H1 (cell line): ENCODE measurements at regions not wholly inside any gene's neighbourhood (a gene's known extent, or its start where the extent isn't known, plus 50 kb on each side); places are given as distances from the start of the nearest gene placed in this dataset.

Experiments
- CTCF ChIA-PET: fragments of 300-600 bp; sonication (Branson Sonifier 250); formaldehyde crosslinking; loops from one replicate; lab custom pipeline; 2021; ENCODE audit not compliant: partially characterized antibody; lab: Charles Lee
- POLR2A ChIA-PET: fragments of 300-600 bp; sonication (Branson Sonifier 250); formaldehyde crosslinking; loops from one replicate; lab custom pipeline; 2021; ENCODE audit warnings: inconsistent platforms; ENCODE audit not compliant: partially characterized antibody; lab: Charles Lee
- DNase-seq, 2 experiments: peaks; one replicate each; pipeline versions ENCODE4 v3.0.0 to v3.0.0-alpha.2; 2010 to 2022; ENCODE audit warnings: low spot score in 2 of 2, low read depth in 1 of 2, mixed read lengths in 1 of 2
- FAIRE-seq: peaks from 2 replicates; lab custom pipeline; 2011; peaks lifted over from hg19 to GRCh38; lab: Jason Lieb, UNC
- H2AFZ ChIP-seq: 2 replicates; pipeline ENCODE4 v1.8.1; 2012; ENCODE audit warnings: low read length, inconsistent platforms
- H2AK5ac ChIP-seq: 2 replicates; pipeline ENCODE4 v1.6.1; 2013; ENCODE audit warnings: low read depth, low read length
- H2BK120ac ChIP-seq: replicated peaks from 2 replicates; pipeline ENCODE3; 2013; ENCODE audit warnings: low read depth, low read length, inconsistent platforms
- H2BK12ac ChIP-seq: 2 replicates; pipeline ENCODE4 v1.6.1; 2013; ENCODE audit warnings: low read depth, low read length
- H2BK15ac ChIP-seq: 2 replicates; pipeline ENCODE4 v1.6.1; 2013; ENCODE audit warnings: low read length
- H2BK20ac ChIP-seq: 2 replicates; pipeline ENCODE4 v1.6.1; 2013; ENCODE audit warnings: low read length
- H2BK5ac ChIP-seq: 2 replicates; pipeline ENCODE4 v1.6.1; 2013; ENCODE audit warnings: low read depth, low read length
- H3K14ac ChIP-seq: 2 replicates; pipeline ENCODE4 v1.6.1; 2013; ENCODE audit warnings: inconsistent platforms; ENCODE audit not compliant: insufficient read length
- H3K18ac ChIP-seq: 2 replicates; pipeline ENCODE4 v1.6.1; 2013; ENCODE audit warnings: low read length; ENCODE audit errors: extremely low read depth
- H3K23ac ChIP-seq: 2 replicates; pipeline ENCODE4 v1.6.1; 2013; ENCODE audit warnings: inconsistent platforms; ENCODE audit not compliant: insufficient read length
- H3K23me2 ChIP-seq: 2 replicates; pipeline ENCODE4 v1.6.1; 2013; ENCODE audit warnings: low read depth, low read length
- H3K27ac ChIP-seq: 2 replicates; pipeline ENCODE4 v1.6.1; 2011; ENCODE audit warnings: low read depth, low read length, inconsistent platforms
- H3K27me3 ChIP-seq, 4 experiments: replicated peaks in 1 of 4; 1 replicate in 1 of 4; 2 replicates in 3 of 4; pipeline versions ENCODE4 v1.6.1 to v1.8.1; 2011 to 2013; ENCODE audit warnings: low read length in 3 of 4, mild to moderate bottlenecking in 3 of 4, inconsistent platforms in 2 of 4, mixed read lengths in 2 of 4, moderate library complexity in 1 of 4; ENCODE audit not compliant: control insufficient read depth in 3 of 4, insufficient read depth in 3 of 4; ENCODE audit errors: extremely low read depth in 1 of 4
- H3K36me3 ChIP-seq, 4 experiments: 2 replicates each; pipeline versions ENCODE4 v1.6.1 to v1.8.1; 2011 to 2013; ENCODE audit warnings: mild to moderate bottlenecking in 4 of 4, low read length in 3 of 4, moderate library complexity in 2 of 4, control low read depth in 1 of 4, inconsistent platforms in 1 of 4; ENCODE audit not compliant: insufficient read depth in 4 of 4, control insufficient read depth in 2 of 4
- H3K4ac ChIP-seq: replicated peaks from 2 replicates; pipeline ENCODE3; 2013; ENCODE audit warnings: low read length, low read depth, mixed read lengths, inconsistent platforms; ENCODE audit not compliant: insufficient read length
- H3K4me1 ChIP-seq, 4 experiments: replicated peaks in 1 of 4; 1 replicate in 1 of 4; 2 replicates in 3 of 4; pipeline versions ENCODE4 v1.6.1 to v1.8.1; 2011 to 2013; ENCODE audit warnings: low read length in 3 of 4, inconsistent platforms in 2 of 4, mixed read lengths in 1 of 4; ENCODE audit not compliant: insufficient read depth in 4 of 4, control insufficient read depth in 3 of 4
- H3K4me2 ChIP-seq, 2 experiments: 2 replicates each; pipeline versions ENCODE4 v1.6.1 to v1.8.1; 2011 to 2013; ENCODE audit warnings: low read depth in 2 of 2, low read length in 2 of 2, control low read depth in 1 of 2, inconsistent platforms in 1 of 2, mild to moderate bottlenecking in 1 of 2; ENCODE audit not compliant: insufficient read depth in 1 of 2
- H3K4me3 ChIP-seq, 4 experiments: fragments of 200-600, 300-600 bp in 1 of 4; sonication (generic), shearing (Covaris generic), sonication (Bioruptor Twin) in 1 of 4; 2 replicates each; pipeline versions ENCODE4 v1.5.1 to v1.8.1; 2011 to 2016; ENCODE audit warnings: low read length in 4 of 4, low read depth in 3 of 4, control low read depth in 2 of 4, inconsistent platforms in 2 of 4, mild to moderate bottlenecking in 2 of 4, mixed read lengths in 1 of 4, moderate library complexity in 1 of 4; ENCODE audit not compliant: insufficient read depth in 2 of 4; ENCODE audit errors: extremely low read depth in 1 of 4
- H3K56ac ChIP-seq: replicated peaks from 2 replicates; pipeline ENCODE3; 2013; ENCODE audit warnings: low read depth, mild to moderate bottlenecking, mixed read lengths, low read length, inconsistent platforms; ENCODE audit not compliant: insufficient read length
- H3K79me1 ChIP-seq: 2 replicates; pipeline ENCODE4 v1.6.1; 2013; ENCODE audit warnings: low read depth, low read length, control low read depth
- H3K79me2 ChIP-seq, 2 experiments: 2 replicates each; pipeline versions ENCODE4 v1.6.1 to v1.8.1; 2012 to 2013; ENCODE audit warnings: low read length in 2 of 2, mild to moderate bottlenecking in 2 of 2, inconsistent platforms in 1 of 2; ENCODE audit not compliant: insufficient read depth in 2 of 2, control insufficient read depth in 1 of 2
- H3K9ac ChIP-seq, 4 experiments: replicated peaks in 1 of 4; 1 replicate in 1 of 4; 2 replicates in 3 of 4; pipeline versions ENCODE4 v1.6.1 to v1.8.1; 2011 to 2013; ENCODE audit warnings: low read depth in 3 of 4, low read length in 3 of 4, control low read depth in 2 of 4, mild to moderate bottlenecking in 2 of 4, moderate library complexity in 2 of 4, inconsistent platforms in 1 of 4; ENCODE audit errors: extremely low read depth in 1 of 4
- H3K9me3 ChIP-seq, 2 experiments: 2 replicates each; pipeline versions ENCODE4 v1.6.1 to v1.8.1; 2012 to 2013; ENCODE audit warnings: mild to moderate bottlenecking in 2 of 2, moderate library complexity in 2 of 2, control low read depth in 1 of 2, inconsistent platforms in 1 of 2, low read depth in 1 of 2, low read length in 1 of 2, mixed read lengths in 1 of 2; ENCODE audit not compliant: insufficient read depth in 2 of 2
- H4K20me1 ChIP-seq, 2 experiments: replicated peaks in 1 of 2; 2 replicates each; pipeline versions ENCODE3 to v1.8.1; 2011 to 2013; ENCODE audit warnings: inconsistent platforms in 2 of 2, low read length in 2 of 2, mild to moderate bottlenecking in 1 of 2; ENCODE audit not compliant: insufficient read depth in 2 of 2, control insufficient read depth in 1 of 2
- H4K5ac ChIP-seq: 2 replicates; pipeline ENCODE4 v1.6.1; 2013; ENCODE audit warnings: low read length, low read depth, mixed read lengths, inconsistent platforms; ENCODE audit not compliant: insufficient read length
- H4K8ac ChIP-seq: 2 replicates; pipeline ENCODE4 v1.8.0; 2013; ENCODE audit warnings: mild to moderate bottlenecking, moderate library complexity, low read length, inconsistent platforms; ENCODE audit not compliant: insufficient read depth; ENCODE audit errors: extremely low read depth
- H4K91ac ChIP-seq: replicated peaks from 2 replicates; pipeline ENCODE3; 2013; ENCODE audit warnings: low read length, mixed read lengths, inconsistent platforms; ENCODE audit not compliant: insufficient read length
- JUND ChIP-seq: IDR thresholded peaks from 2 replicates; pipeline ENCODE4 v1.6.1; 2011; ENCODE audit warnings: mild to moderate bottlenecking, improper control_type of control experiment, low read length
- WGBS, 2 experiments: shearing (Covaris generic) in 1 of 2; methylation state at CpG; one replicate each; pipeline versions ENCODE4 v1.1.6 to v1.1.7; 2013 to 2015; ENCODE audit warnings: low lambda C conversion rate in 2 of 2, mixed read lengths in 2 of 2, inconsistent platforms in 1 of 2, low coverage in 1 of 2, missing lambda C conversion rate in 1 of 2; ENCODE audit not compliant: insufficient replicate concordance in 2 of 2, insufficient coverage in 1 of 2, insufficient read length in 1 of 2; ENCODE audit errors: extremely low coverage in 1 of 2, missing lambda C conversion rate in 1 of 2; 5-methylcytosine and 5-hydroxymethylcytosine counted together

DNA sequence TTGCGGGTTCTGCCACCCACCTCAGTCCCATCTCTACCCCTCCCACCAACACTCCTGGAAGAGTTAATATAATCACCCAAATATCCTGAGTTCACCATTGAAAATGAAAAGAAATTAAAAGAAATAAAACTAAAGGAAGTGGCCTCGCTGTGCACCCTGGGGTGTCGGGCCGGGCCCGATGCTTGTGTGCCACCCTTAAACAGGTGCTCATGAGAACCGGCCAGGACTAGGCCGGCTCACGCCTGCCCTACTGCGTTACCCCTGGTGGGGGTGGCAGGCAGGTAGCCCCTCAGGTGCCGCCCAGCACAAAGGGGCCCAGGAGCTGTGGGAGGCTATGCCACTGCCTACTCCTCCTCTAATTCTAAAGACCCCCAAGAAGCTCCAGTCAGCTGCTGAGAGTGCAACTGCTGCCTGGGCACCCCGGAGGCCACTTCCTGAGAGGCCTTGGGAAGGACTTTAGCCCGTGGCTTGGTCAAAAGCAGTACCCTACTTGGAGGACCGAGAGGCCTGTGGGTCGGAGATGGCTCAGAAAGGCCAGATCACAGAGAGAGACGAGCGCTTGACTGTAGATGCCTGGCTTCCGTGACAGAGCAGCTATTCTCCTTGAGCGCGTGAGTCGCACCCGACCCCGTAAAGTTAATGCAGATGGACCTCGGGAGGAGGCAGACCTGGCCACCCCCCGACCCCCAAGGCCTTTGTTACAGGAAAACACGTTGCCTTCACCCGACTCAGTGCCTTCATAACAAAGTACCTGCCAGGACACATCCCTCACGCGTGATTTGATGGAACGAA, 51.0 kb upstream of the PPP2R2D start:
- Histone ChIP-seq H3K36me3 (no peaks in the 10 kb centered on the region), H3K4ac (no peak overlapping the region), H3K23me2 (peaks cover 6% of the 10 kb centered on the region; the same call in 1 of the 2 replicates), H3K23ac (no peak overlapping the region), H3K27me3 (no peaks in the 10 kb centered on the region), H2BK5ac (no peak overlapping the region), H4K8ac (no peak overlapping the region; the same call in 1 of the 2 replicates), H3K4me1 (no peaks in the 10 kb centered on the region; a peak in 1 of 7 replicates), H3K79me2 (no peaks in the 10 kb centered on the region), H3K4me3 (no peak overlapping the region), H3K9ac (no peak overlapping the region), H3K14ac (no peak overlapping the region), H3K4me2 (no peak overlapping the region), H2AFZ (no peak overlapping the region), H3K79me1 (no peaks in the 10 kb centered on the region), H2BK120ac (no peak overlapping the region), H3K18ac (no peak overlapping the region), H4K91ac (no peak overlapping the region), H2AK5ac (no peak overlapping the region), H4K20me1 (peaks cover 0 to 1% of the 10 kb centered on the region in 2 experiments), H3K9me3 (no peaks in the 10 kb centered on the region)
- WGBS, 2 experiments: 95% methylated on average over 26 of the region's 29 CpGs; no CpG with 5 or more reads in 1 of the 2 experiments
- DNase-seq: no peak
- CTCF ChIA-PET: interaction anchor here (1.4 kb wide), 2 partner anchors 10 to 11 kb away, joined by 3 to 5 read pairs; no protein-coding TSS in a partner anchor
- no peak for TF ChIP-seq JUND
- TF ChIP-seq, all 59 proteins: peak for 0
- no peak overlapping the region for H2BK20ac ChIP-seq
- H3K27ac ChIP-seq: no peak overlapping the region
- H4K5ac ChIP-seq: no peak overlapping the region
- FAIRE-seq: no peak
- no peak overlapping the region for H3K56ac ChIP-seq
- H2BK15ac ChIP-seq: no peak overlapping the region
- POLR2A ChIA-PET: no interaction called here
- H2BK12ac ChIP-seq: no peak overlapping the region
